Fibroblast of skin of left biceps (primary cell): ENCODE measurements at regions not wholly inside any gene's neighbourhood (a gene's known extent, or its start where the extent isn't known, plus 50 kb on each side); places are given as distances from the start of the nearest gene placed in this dataset.
"Not testable (repeated sequence)": the region's sequence is repeated elsewhere in the genome, so short reads cannot be mapped to it uniquely, and the experiment has no call there.

Experiments used
- DNase-seq, 2 experiments: peaks; one replicate each; pipeline ENCODE4 v3.0.0-alpha.2; 2013; ENCODE audit warnings: low read depth in 2 of 2

GRCh38 chrX:99091459-99091858, 1318.6 kb downstream of the PCDH19 start:
- DNase-seq: no peak

- no peak for DNase-seq
Measured at GRCh38 chrX:99078301-99078700, 1331.8 kb downstream of the PCDH19 start.

- no peak for DNase-seq
Measured at GRCh38 chrX:99077099-99077498, 1333.0 kb downstream of the PCDH19 start.

- no peak for DNase-seq
Measured at GRCh38 chrX:99073551-99073950, 1336.5 kb downstream of the PCDH19 start.

- no peak for DNase-seq
Measured at GRCh38 chrX:99051639-99052038, 1358.4 kb downstream of the PCDH19 start.

- no peak for DNase-seq
Measured at GRCh38 chrX:99033226-99033901, 1376.7 kb downstream of the PCDH19 start.

- no peak for DNase-seq
Measured at GRCh38 chrX:99010957-99011356, 1399.1 kb downstream of the PCDH19 start.

- no peak for DNase-seq
Measured at GRCh38 chrX:99001286-99001685, 1408.8 kb downstream of the PCDH19 start.

GRCh38 chrX:98962996-98963395, 1447.1 kb downstream of the PCDH19 start:
- DNase-seq: no peak

- DNase-seq: no peak
Measured at GRCh38 chrX:98956014-98956413, 1454.1 kb downstream of the PCDH19 start.

GRCh38 chrX:98939456-98939855, 1470.6 kb downstream of the PCDH19 start:
- no peak for DNase-seq

- no peak for DNase-seq
Measured at GRCh38 chrX:98931216-98931615, 1478.9 kb downstream of the PCDH19 start.

- no peak for DNase-seq
Measured at GRCh38 chrX:98924511-98924910, 1485.6 kb downstream of the PCDH19 start.

- no peak for DNase-seq
Measured at GRCh38 chrX:98897191-98897590, 1512.9 kb downstream of the PCDH19 start.

GRCh38 chrX:98850639-98851038, 1559.4 kb downstream of the PCDH19 start:
- DNase-seq: not testable (repeated sequence)
